CD14-positive monocyte (primary cell): ENCODE measurements at regions not wholly inside any gene's neighbourhood (a gene's known extent, or its start where the extent isn't known, plus 50 kb on each side); places are given as distances from the start of the nearest gene placed in this dataset.

ENCODE experiments used
- DNase-seq, 3 donors: peaks; one replicate each; pipeline ENCODE4 v3.0.0-alpha.2; 2011 to 2022
- H2AFZ ChIP-seq: 2 replicates; pipeline ENCODE4 v1.6.0; 2012; ENCODE audit warnings: mild to moderate bottlenecking, low read depth, low read length, inconsistent platforms; ENCODE audit not compliant: insufficient read depth, poor library complexity, severe bottlenecking
- H3K27ac ChIP-seq, 2 donors: 1 replicate in 1 of 2; 2 replicates in 1 of 2; pipeline ENCODE4 v1.5.1; 2012 to 2013; ENCODE audit warnings: low read length in 2 of 2, control low read depth in 1 of 2, inconsistent platforms in 1 of 2, low read depth in 1 of 2, mild to moderate bottlenecking in 1 of 2
- H3K27me3 ChIP-seq, 2 donors: one replicate each; pipeline versions ENCODE4 v1.6.0 to v1.6.1; 2011 to 2013; ENCODE audit warnings: low read length in 2 of 2; ENCODE audit not compliant: control insufficient read depth in 2 of 2, insufficient read depth in 2 of 2
- H3K36me3 ChIP-seq, 2 donors: replicated peaks in 1 of 2; 1 replicate in 1 of 2; 2 replicates in 1 of 2; pipeline versions ENCODE4 v1.5.1 to v1.6.1; 2012 to 2013; ENCODE audit warnings: low read length in 2 of 2, control low read depth in 1 of 2, inconsistent platforms in 1 of 2, mild to moderate bottlenecking in 1 of 2; ENCODE audit not compliant: insufficient read depth in 2 of 2, control insufficient read depth in 1 of 2
- H3K4me1 ChIP-seq, 2 donors: 1 replicate in 1 of 2; 2 replicates in 1 of 2; pipeline versions ENCODE4 v1.5.1 to v1.6.1; 2012 to 2013; ENCODE audit warnings: low read length in 2 of 2, control low read depth in 1 of 2, inconsistent platforms in 1 of 2, mild to moderate bottlenecking in 1 of 2, moderate library complexity in 1 of 2; ENCODE audit not compliant: insufficient read depth in 2 of 2, control insufficient read depth in 1 of 2
- H3K4me2 ChIP-seq: replicated peaks from 2 replicates; pipeline ENCODE3; 2012; ENCODE audit warnings: low read length, moderate library complexity, mild to moderate bottlenecking; ENCODE audit not compliant: poor library complexity, severe bottlenecking; ENCODE audit errors: extremely low read depth
- H3K4me3 ChIP-seq, 3 experiments: fragments of 200-600 bp in 1 of 3; sonication (generic) in 1 of 3; replicated peaks in 1 of 3; 1 replicate in 2 of 3; 2 replicates in 1 of 3; pipeline ENCODE4 v1.5.1; 2011 to 2013; ENCODE audit warnings: low read length in 3 of 3, mild to moderate bottlenecking in 3 of 3, control low read depth in 2 of 3, low read depth in 2 of 3, inconsistent platforms in 1 of 3, moderate library complexity in 1 of 3
- H3K79me2 ChIP-seq: 2 replicates; pipeline ENCODE4 v1.6.0; 2012; ENCODE audit warnings: mild to moderate bottlenecking, control low read depth, inconsistent platforms, low read length, moderate library complexity; ENCODE audit not compliant: insufficient read depth
- H3K9ac ChIP-seq: 2 replicates; pipeline ENCODE4 v1.6.0; 2017; ENCODE audit warnings: low read length, mild to moderate bottlenecking; ENCODE audit not compliant: insufficient read depth, poor library complexity, severe bottlenecking
- H3K9me3 ChIP-seq, 2 donors: replicated peaks in 1 of 2; 1 replicate in 1 of 2; 2 replicates in 1 of 2; pipeline versions ENCODE4 v1.5.1 to v1.6.1; 2012 to 2013; ENCODE audit warnings: low read length in 2 of 2, control low read depth in 1 of 2; ENCODE audit not compliant: control insufficient read depth in 1 of 2, insufficient read depth in 1 of 2
- H4K20me1 ChIP-seq: 2 replicates; pipeline ENCODE4 v1.6.0; 2012; ENCODE audit warnings: mild to moderate bottlenecking, low read length, control low read depth, moderate library complexity; ENCODE audit not compliant: insufficient read depth
- H3K27ac Mint-ChIP-seq, 7 donors: one replicate each; pipeline ENCODE4 v1.8.0; 2020; ENCODE audit warnings: mild to moderate bottlenecking in 7 of 7, mixed read lengths in 7 of 7, moderate library complexity in 6 of 7, inconsistent platforms in 2 of 7
- H3K27me3 Mint-ChIP-seq, 3 donors: one replicate each; pipeline ENCODE4 v1.8.0; 2021 to 2022; ENCODE audit warnings: low read depth in 3 of 3, mild to moderate bottlenecking in 3 of 3, mixed read lengths in 3 of 3, moderate library complexity in 3 of 3, inconsistent platforms in 1 of 3
- H3K36me3 Mint-ChIP-seq, 2 donors: one replicate each; pipeline ENCODE4 v1.8.0; 2020; ENCODE audit warnings: mixed read lengths in 2 of 2, inconsistent platforms in 1 of 2, mild to moderate bottlenecking in 1 of 2
- H3K4me1 Mint-ChIP-seq: one replicate; pipeline ENCODE4 v1.8.0; 2020; ENCODE audit warnings: mild to moderate bottlenecking, mixed read lengths
- H3K4me3 Mint-ChIP-seq, 2 donors: one replicate each; pipeline ENCODE4 v1.8.0; 2020; ENCODE audit warnings: mild to moderate bottlenecking in 2 of 2, mixed read lengths in 2 of 2, moderate library complexity in 1 of 2
- H3K9me3 Mint-ChIP-seq, 7 donors: one replicate each; pipeline ENCODE4 v1.8.0; 2020 to 2022; ENCODE audit warnings: mixed read lengths in 7 of 7, mild to moderate bottlenecking in 6 of 7, moderate library complexity in 6 of 7, inconsistent platforms in 2 of 7
- WGBS: methylation state at CpG from one replicate; pipeline ENCODE4 v1.1.5; 2013; ENCODE audit warnings: missing lambda C conversion rate; ENCODE audit not compliant: insufficient coverage; 5-methylcytosine and 5-hydroxymethylcytosine counted together
- intact Hi-C, 2 donors: fragments of 100-400 bp; cut with micrococcal nuclease; formaldehyde crosslinking; loops; one replicate each; pipeline versions ENCODE4 v1.15.0 to v1.15.1; 2023
- TF ChIP-seq, protein P1 (sequence below): fragments of 200-600 bp; IDR thresholded peaks from one replicate; pipeline ENCODE4 v1.8.0; 2022; ENCODE audit warnings: antibody characterized with exemption, mild to moderate bottlenecking

DNA sequence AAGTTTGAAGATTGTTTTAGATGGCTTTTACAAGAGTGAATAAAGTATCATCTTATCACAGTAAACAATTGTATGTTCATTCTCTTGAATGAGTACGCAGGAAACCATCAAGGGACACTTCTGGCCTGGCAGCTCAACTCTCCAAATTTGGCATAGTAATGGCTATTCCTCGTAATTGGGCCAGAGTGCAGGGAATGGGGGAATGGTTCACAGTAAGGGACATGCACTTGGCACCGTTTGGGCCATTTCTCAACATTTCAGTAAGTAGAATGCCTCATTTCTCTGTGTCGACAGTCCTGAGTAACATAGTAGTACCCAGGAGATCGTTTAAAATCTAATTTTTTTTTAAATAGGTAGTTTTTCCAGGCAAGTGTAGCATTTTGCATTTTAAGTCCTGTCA, 309.6 kb downstream of the KCNJ2 start:
- TF ChIP-seq, protein P1, sequence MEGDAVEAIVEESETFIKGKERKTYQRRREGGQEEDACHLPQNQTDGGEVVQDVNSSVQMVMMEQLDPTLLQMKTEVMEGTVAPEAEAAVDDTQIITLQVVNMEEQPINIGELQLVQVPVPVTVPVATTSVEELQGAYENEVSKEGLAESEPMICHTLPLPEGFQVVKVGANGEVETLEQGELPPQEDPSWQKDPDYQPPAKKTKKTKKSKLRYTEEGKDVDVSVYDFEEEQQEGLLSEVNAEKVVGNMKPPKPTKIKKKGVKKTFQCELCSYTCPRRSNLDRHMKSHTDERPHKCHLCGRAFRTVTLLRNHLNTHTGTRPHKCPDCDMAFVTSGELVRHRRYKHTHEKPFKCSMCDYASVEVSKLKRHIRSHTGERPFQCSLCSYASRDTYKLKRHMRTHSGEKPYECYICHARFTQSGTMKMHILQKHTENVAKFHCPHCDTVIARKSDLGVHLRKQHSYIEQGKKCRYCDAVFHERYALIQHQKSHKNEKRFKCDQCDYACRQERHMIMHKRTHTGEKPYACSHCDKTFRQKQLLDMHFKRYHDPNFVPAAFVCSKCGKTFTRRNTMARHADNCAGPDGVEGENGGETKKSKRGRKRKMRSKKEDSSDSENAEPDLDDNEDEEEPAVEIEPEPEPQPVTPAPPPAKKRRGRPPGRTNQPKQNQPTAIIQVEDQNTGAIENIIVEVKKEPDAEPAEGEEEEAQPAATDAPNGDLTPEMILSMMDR, result no peak
- intact Hi-C loops, result no loop called here
- H3K4me1 Mint-ChIP-seq, result no peaks in the 10 kb centered on the region
- Histone ChIP-seq H3K4me1 (no peaks in the 10 kb centered on the region), H3K9ac (no peak overlapping the region), H2AFZ (no peak overlapping the region), H3K27ac (no peak overlapping the region), H3K4me2 (no peak overlapping the region), H3K36me3 (no peaks in the 10 kb centered on the region), H3K79me2 (no peaks in the 10 kb centered on the region), H4K20me1 (no peaks in the 10 kb centered on the region), H3K27me3 (no peaks in the 10 kb centered on the region), H3K4me3 (no peak overlapping the region), H3K9me3 (peaks cover 12 to 16% of the 10 kb centered on the region in 2 donors)
- H3K4me3 Mint-ChIP-seq, result no peak overlapping the region
- no peak for DNase-seq
- H3K27me3 Mint-ChIP-seq, result no peaks in the 10 kb centered on the region
- no peaks in the 10 kb centered on the region for H3K36me3 Mint-ChIP-seq
- no peak overlapping the region for H3K27ac Mint-ChIP-seq
- WGBS, result 100% methylated on average over 2 of the region's 5 CpGs
- H3K9me3 Mint-ChIP-seq, result peaks cover 9 to 20% (median 14%) of the 10 kb centered on the region in 7 donors

DNA sequence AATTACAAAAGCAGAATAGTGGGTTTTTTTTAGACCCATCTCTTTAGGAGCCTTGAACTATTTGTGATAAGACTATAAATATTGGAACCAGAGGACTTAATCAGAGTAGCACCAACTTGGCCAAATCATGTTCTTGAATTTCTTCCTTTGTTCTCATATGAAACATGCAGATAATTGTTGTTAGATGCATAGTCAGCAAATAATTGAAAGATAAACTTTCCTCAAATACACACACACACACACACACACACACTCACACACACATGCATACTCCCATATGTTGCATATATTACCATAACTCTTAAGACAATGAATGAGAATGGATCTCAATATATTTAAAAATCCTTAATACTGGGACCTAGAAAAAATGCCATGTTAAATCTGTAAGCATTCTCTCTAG, 310.4 kb downstream of the KCNJ2 start:
- TF ChIP-seq, protein P1, result no peak
- no peaks in the 10 kb centered on the region for H3K36me3 ChIP-seq
- DNase-seq, result no peak
- Mint-ChIP-seq H3K27ac (no peak overlapping the region), H3K27me3 (no peaks in the 10 kb centered on the region), H3K36me3 (no peaks in the 10 kb centered on the region), H3K4me1 (no peaks in the 10 kb centered on the region), H3K9me3 (peaks cover 14 to 22% (median 19%) of the 10 kb centered on the region in 7 donors), H3K4me3 (no peak overlapping the region)
- H2AFZ ChIP-seq, result no peak overlapping the region
- no peak overlapping the region for H3K4me2 ChIP-seq
- H3K27me3 ChIP-seq, result no peaks in the 10 kb centered on the region
- H3K9ac ChIP-seq, result no peak overlapping the region
- no peaks in the 10 kb centered on the region for H3K79me2 ChIP-seq
- H3K4me3 ChIP-seq, result no peak overlapping the region
- intact Hi-C loops, result no loop called here
- no peaks in the 10 kb centered on the region for H3K4me1 ChIP-seq
- H3K9me3 ChIP-seq, result peaks cover 17 to 21% of the 10 kb centered on the region in 2 donors
- no peak overlapping the region for H3K27ac ChIP-seq
- H4K20me1 ChIP-seq, result no peaks in the 10 kb centered on the region
